HG03108 (cell line): ENCODE measurements at regions not wholly inside any gene's neighbourhood (a gene's known extent, or its start where the extent isn't known, plus 50 kb on each side); places are given as distances from the start of the nearest gene placed in this dataset.

Source experiments
- ATAC-seq: cut with Tn5 transposase; IDR thresholded peaks from one replicate; pipeline ENCODE4 v1.9.1; 2021; ENCODE audit warnings: moderate library complexity; ENCODE audit not compliant: unreplicated experiment

- no peak for ATAC-seq
Measured at GRCh38 chr7:41313171-41313570, 389.7 kb downstream of the INHBA start.

GRCh38 chr7:41312235-41312634 lies 390.7 kb downstream of the INHBA start:
- ATAC-seq = no peak

- ATAC-seq = no peak
Measured at GRCh38 chr7:41311301-41311700, 391.6 kb downstream of the INHBA start.

- no peak for ATAC-seq
Measured at GRCh38 chr7:41306486-41306885, 396.4 kb downstream of the INHBA start.

GRCh38 chr7:41305001-41305400 lies 397.9 kb downstream of the INHBA start:
- no peak for ATAC-seq

- ATAC-seq = no peak
Measured at GRCh38 chr7:41303709-41304108, 399.2 kb downstream of the INHBA start.

DNA sequence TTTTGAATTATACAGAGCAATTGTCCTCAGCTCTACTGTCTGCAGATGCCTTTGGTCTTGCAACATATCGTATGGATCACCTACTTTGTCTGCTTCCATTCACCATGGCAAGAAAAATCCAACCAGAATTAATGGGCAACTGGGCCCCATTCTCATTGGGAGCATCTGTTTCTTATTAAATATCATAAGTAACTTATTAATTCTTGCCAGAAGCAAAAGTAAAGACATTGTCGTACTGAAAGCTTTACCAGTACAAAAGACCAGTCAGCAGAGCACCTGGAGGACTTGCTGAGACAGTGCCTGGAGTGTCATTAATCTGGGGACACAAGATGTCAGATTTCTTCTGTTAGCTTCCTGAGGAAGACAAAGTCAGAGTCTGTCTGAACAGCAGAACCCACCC lies 404.5 kb downstream of the INHBA start:
- no peak for ATAC-seq

DNA sequence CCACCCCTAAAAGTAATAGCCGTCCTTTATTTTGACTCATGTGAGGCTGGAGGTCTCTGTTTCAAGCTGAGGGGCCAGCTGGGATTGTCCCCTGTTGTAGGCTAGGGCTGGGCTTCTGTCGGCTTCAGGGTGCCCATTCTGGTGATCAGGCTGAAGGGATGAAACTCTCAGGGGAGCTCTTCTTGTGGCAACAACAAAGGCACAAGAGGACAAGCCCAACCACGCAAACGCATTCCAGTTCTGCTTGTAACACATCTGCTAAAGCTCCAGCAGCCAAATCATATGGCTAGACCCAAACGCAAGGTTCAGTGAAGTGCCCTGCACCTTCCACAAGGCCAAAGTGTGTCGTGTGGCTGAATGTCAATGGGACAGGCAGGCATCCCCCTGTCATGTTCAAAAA lies 405.7 kb downstream of the INHBA start:
- ATAC-seq = no peak

- ATAC-seq = no peak
Measured at GRCh38 chr7:41295455-41295815, 407.5 kb downstream of the INHBA start.

DNA sequence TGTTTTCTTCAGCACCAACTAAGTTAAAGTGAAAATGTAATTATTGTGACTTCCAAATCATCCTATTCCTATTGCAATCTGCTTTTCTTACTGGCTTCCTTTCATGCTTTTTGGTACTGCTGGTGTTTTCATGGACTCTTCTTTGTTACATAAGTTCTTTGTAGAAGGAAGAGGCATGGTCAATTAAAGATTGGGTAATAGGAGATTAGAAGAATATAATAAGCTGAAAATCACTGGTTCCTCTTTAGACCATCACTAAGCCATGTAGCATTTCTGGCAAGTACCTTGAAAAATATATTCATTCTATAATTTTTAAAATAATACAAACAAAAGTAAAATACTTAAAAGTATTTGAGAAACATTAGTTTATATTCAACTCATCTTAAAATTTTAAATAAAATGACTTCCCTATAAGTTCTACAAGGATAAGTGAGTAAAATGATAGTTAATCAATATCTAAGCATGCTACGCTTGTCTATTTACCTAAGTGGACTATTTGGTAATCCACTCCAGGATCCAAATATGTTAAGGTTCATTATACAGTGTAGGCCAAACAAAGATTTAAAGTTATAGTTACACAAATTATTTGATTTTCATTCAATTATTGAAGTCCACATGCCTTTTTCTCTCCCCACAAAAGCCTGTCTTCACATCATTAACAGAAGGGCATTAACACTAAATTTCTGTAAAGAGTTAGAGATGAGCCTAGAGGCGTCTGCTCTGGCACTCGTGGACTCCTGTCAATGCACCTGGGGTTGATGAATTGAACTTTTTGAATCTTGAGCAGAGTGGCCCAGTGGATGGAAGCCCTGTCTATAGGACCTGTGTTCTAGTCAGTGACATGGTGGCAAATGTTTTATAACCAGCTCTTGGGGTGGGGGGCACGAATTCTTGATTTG lies 408.1 kb downstream of the INHBA start:
- ATAC-seq = no peak

GRCh38 chr7:41292487-41292886 lies 410.4 kb downstream of the INHBA start:
- ATAC-seq = no peak

- ATAC-seq = no peak
Measured at GRCh38 chr7:41287559-41288335, 415.1 kb downstream of the INHBA start.

GRCh38 chr7:41280491-41280890 lies 422.4 kb downstream of the INHBA start:
- no peak for ATAC-seq

- ATAC-seq = no peak
Measured at GRCh38 chr7:41277561-41277960, 425.3 kb downstream of the INHBA start.

- ATAC-seq = no peak
Measured at GRCh38 chr7:41275255-41275654, 427.6 kb downstream of the INHBA start.

GRCh38 chr7:41274179-41274578 lies 428.7 kb downstream of the INHBA start:
- ATAC-seq = no peak

DNA sequence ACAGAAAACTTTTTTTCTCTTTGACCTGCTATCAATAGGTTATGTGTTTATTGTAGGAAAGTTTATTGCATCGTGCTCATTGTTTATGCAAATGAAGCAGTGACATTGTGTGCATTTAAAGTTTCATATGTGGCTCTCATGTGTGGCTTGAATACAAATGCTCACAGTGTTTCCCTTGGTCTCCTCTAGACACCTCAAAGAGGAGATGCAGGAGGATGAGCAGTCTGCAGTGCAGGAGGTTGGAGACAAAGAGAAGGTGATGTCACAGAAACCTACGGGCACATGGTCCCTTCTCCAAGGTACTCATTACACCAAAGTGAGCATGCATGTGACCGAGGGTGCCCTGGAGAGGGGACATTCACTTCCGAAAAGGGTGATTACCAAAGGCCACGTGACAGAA lies 430.2 kb downstream of the INHBA start:
- no peak for ATAC-seq

DNA sequence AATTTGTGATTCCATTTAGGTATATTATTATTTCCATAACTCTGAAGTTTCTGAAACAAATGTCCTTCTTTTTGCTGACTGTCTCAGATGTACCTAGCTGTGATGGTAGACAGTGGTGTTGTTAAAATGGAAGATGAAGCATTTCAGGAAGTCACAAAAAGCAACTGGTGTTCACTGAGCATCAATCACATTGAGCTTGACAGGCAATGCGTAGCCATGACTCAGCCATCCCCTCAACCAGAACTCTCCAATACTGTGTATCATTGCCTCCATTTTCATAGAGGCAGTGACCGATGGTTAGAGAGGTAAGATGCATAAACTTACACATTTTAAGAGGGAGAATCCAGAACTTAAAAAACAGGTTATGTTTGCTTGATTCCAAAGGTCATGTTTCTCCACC lies 434.0 kb downstream of the INHBA start:
- ATAC-seq = no peak

DNA sequence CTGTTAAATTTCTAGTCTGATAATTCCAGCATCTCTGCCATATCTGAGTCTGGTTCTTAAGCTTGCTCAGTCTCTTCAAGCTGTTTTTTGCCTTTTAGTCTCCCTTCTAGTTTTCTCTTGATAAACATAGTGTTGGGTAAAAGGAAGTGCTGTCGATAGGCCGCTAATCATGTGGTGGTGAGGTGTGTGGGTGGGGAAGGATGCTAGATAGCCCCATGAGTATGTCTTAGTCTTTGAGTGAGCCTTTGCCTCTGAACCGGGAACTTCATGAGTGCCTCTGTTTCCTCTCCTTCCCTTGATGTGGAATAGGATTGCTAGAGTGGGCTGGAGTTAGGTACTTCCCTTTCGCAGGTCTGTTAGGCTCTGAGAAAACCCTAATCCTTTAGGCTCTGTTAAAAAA lies 441.8 kb downstream of the INHBA start:
- ATAC-seq = no peak

DNA sequence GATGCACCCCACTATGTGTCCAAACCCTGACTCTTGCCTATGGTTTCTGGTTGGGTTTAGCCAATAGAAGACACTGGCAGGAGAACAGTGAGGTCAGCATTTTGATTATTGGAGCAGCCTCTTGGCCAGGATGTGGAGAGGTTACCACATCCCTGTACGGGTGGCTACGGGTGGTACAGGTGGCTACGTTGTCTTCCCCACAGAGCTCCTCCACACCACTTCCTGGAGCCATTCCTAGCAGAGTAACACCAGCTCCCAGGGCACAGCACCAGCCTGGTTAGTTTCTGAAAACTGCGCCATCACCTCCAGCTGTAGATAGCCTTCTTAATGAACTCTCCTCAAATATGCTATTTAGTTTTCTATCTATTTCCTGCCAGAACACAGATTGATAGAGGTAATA lies 445.2 kb downstream of the INHBA start:
- ATAC-seq = no peak

- ATAC-seq = no peak
Measured at GRCh38 chr7:41256186-41256945, 446.5 kb downstream of the INHBA start.

DNA sequence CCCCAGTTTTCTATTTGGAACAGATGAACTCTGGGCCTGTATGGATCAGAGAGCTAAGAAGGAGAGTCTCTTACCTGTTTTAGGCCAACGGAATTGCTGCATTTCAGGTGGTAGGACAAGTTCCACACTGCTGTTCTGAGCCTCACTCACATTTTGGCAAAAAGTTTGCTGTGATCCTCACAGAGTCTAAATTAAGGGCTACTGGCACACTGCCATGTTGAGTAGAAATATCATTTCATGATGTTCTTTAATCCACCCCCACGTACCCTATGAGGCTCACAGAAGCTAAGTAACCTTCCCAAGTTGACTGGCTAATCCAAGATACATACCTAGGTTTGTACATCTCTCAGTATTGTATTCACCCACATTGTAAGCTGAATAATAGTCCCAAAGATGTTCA lies 447.2 kb downstream of the INHBA start:
- ATAC-seq = no peak
